Activated CD4-positive, alpha-beta T cell treated with anti-CD3 and anti-CD28 coated beads for 4 hours (primary cell): ENCODE measurements at regions not wholly inside any gene's neighbourhood (a gene's known extent, or its start where the extent isn't known, plus 50 kb on each side); places are given as distances from the start of the nearest gene placed in this dataset.

Experiments
- DNase-seq, 2 donors: peaks; one replicate each; pipeline ENCODE4 v3.0.0-alpha.2; 2020

GRCh38 chr18:11259469-11260150 is 110.2 kb upstream of the PIEZO2 start:
- no peak for DNase-seq

GRCh38 chr18:11258039-11258610 is 108.8 kb upstream of the PIEZO2 start:
- no peak for DNase-seq

- no peak for DNase-seq
These were observed 106.9 kb upstream of the PIEZO2 start for GRCh38 chr18:11256251-11256650.

GRCh38 chr18:11251891-11252270 is 102.5 kb upstream of the PIEZO2 start:
- no peak for DNase-seq

- DNase-seq, result no peak
These were observed 102.0 kb upstream of the PIEZO2 start for GRCh38 chr18:11251229-11251890.

GRCh38 chr18:11249391-11249790 is 100.0 kb upstream of the PIEZO2 start:
- no peak for DNase-seq

- no peak for DNase-seq
These were observed 98.1 kb upstream of the PIEZO2 start for GRCh38 chr18:11247381-11247970.

- no peak for DNase-seq
These were observed 97.3 kb upstream of the PIEZO2 start for GRCh38 chr18:11246495-11247300.

GRCh38 chr18:11245879-11246278 is 96.5 kb upstream of the PIEZO2 start:
- DNase-seq, result no peak

GRCh38 chr18:11237484-11237883 is 88.1 kb upstream of the PIEZO2 start:
- no peak for DNase-seq

- DNase-seq, result no peak
These were observed 87.7 kb upstream of the PIEZO2 start for GRCh38 chr18:11237066-11237465.

GRCh38 chr18:11224153-11224552 is 74.8 kb upstream of the PIEZO2 start:
- DNase-seq, result no peak

GRCh38 chr18:11219571-11219970 is 70.2 kb upstream of the PIEZO2 start:
- DNase-seq, result no peak

GRCh38 chr18:11215216-11215615 is 65.8 kb upstream of the PIEZO2 start:
- no peak for DNase-seq

GRCh38 chr18:11204020-11204419 is 54.7 kb upstream of the PIEZO2 start:
- DNase-seq, result no peak

GRCh38 chr18:11199477-11199876 is 50.1 kb upstream of the PIEZO2 start:
- DNase-seq, result no peak
